Ishikawa (cell line): ENCODE measurements at regions not wholly inside any gene's neighbourhood (a gene's known extent, or its start where the extent isn't known, plus 50 kb on each side); places are given as distances from the start of the nearest gene placed in this dataset.

ENCODE experiments used
- CEBPB ChIP-seq: IDR thresholded peaks from 2 replicates; pipeline ENCODE4 v1.6.1; 2012
- CREB1 ChIP-seq: IDR thresholded peaks from 2 replicates; pipeline ENCODE4 v1.6.1; 2012; ENCODE audit warnings: low read depth
- EGR1 ChIP-seq: IDR thresholded peaks from 2 replicates; pipeline ENCODE4 v1.6.1; 2012
- EP300 ChIP-seq: IDR thresholded peaks from 2 replicates; pipeline ENCODE4 v1.6.1; 2012; ENCODE audit warnings: borderline replicate concordance
- FOXM1 ChIP-seq: IDR thresholded peaks from 2 replicates; pipeline ENCODE4 v1.6.1; 2012; ENCODE audit warnings: low read depth, borderline replicate concordance
- MAX ChIP-seq: IDR thresholded peaks from 2 replicates; pipeline ENCODE4 v1.6.1; 2012
- NFIC ChIP-seq: IDR thresholded peaks from 2 replicates; pipeline ENCODE4 v1.6.1; 2012
- RAD21 ChIP-seq: IDR thresholded peaks from 2 replicates; pipeline ENCODE4 v1.6.1; 2012; ENCODE audit warnings: low read depth
- TAF1 ChIP-seq: IDR thresholded peaks from 2 replicates; pipeline ENCODE4 v1.6.1; 2012; ENCODE audit warnings: low read depth, mild to moderate bottlenecking
- TCF12 ChIP-seq: IDR thresholded peaks from 2 replicates; pipeline ENCODE4 v1.6.1; 2012; ENCODE audit warnings: low read depth
- TEAD4 ChIP-seq: IDR thresholded peaks from 2 replicates; pipeline ENCODE4 v1.6.1; 2012
- USF1 ChIP-seq: IDR thresholded peaks from 2 replicates; pipeline ENCODE4 v1.6.1; 2012
- YY1 ChIP-seq: IDR thresholded peaks from 2 replicates; pipeline ENCODE4 v1.6.1; 2012; ENCODE audit warnings: low read depth
- ZBTB7A ChIP-seq: IDR thresholded peaks from 2 replicates; pipeline ENCODE4 v1.6.1; 2012; ENCODE audit warnings: low read depth
- TF ChIP-seq, protein P1 (sequence below): IDR thresholded peaks from 2 replicates; pipeline ENCODE4 v1.6.1; 2012; ENCODE audit warnings: low read depth, mild to moderate bottlenecking

- no peak for TF ChIP-seq EP300
- no peak for TF ChIP-seq RAD21
- TF ChIP-seq TCF12: no peak
These were observed 269.8 kb upstream of the TMC3 start for GRCh38 chr15:81643771-81644170.

DNA sequence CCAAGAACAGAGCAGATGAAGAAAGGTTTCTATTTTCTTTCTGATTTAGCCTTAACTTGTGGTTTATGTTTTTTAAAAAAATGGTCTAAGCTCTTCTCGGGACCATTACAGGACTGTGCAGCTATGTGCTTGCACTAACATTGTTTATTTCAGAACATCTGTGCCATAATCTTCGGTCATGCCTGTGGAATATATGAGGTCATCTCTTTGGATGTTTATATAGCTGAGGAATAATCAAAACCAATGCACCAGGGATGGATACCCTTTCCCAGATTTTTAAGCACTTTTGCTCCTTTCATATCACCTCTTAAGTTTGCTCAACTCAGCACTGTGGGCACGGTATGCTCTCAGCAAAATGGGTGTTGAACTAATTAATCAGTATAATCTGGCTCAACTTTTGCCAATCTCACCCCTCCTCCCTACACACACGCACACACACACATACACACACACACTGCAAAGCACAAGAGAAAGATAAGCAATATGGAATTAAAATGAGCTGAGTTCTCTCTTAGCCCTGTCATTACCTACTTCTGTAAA is 268.5 kb upstream of the TMC3 start:
- TF ChIP-seq CEBPB: no peak
- TF ChIP-seq TCF12: no peak

DNA sequence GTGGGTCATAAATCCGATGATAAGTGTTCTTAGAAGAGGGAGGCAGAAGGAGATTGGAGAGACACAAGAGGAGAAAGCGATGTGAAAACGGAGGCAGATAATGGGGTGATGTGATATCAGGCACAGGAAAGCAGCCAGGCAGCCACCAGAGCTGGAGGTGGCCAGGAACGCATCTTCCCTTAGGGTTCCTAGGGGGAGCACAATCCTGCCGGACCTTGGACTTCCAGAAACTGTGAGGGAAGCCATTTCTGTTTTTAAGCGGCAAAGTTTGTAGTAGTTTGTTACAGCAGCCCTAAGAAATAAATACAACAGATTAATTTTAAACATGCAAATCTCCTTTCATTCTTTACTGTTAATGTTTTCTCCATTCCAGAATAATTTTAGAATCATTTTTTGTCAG is 259.9 kb upstream of the TMC3 start:
- no peak for TF ChIP-seq TCF12
- no peak for TF ChIP-seq TAF1
- TF ChIP-seq NFIC: no peak
- TF ChIP-seq EP300: no peak
- TF ChIP-seq, protein P1, sequence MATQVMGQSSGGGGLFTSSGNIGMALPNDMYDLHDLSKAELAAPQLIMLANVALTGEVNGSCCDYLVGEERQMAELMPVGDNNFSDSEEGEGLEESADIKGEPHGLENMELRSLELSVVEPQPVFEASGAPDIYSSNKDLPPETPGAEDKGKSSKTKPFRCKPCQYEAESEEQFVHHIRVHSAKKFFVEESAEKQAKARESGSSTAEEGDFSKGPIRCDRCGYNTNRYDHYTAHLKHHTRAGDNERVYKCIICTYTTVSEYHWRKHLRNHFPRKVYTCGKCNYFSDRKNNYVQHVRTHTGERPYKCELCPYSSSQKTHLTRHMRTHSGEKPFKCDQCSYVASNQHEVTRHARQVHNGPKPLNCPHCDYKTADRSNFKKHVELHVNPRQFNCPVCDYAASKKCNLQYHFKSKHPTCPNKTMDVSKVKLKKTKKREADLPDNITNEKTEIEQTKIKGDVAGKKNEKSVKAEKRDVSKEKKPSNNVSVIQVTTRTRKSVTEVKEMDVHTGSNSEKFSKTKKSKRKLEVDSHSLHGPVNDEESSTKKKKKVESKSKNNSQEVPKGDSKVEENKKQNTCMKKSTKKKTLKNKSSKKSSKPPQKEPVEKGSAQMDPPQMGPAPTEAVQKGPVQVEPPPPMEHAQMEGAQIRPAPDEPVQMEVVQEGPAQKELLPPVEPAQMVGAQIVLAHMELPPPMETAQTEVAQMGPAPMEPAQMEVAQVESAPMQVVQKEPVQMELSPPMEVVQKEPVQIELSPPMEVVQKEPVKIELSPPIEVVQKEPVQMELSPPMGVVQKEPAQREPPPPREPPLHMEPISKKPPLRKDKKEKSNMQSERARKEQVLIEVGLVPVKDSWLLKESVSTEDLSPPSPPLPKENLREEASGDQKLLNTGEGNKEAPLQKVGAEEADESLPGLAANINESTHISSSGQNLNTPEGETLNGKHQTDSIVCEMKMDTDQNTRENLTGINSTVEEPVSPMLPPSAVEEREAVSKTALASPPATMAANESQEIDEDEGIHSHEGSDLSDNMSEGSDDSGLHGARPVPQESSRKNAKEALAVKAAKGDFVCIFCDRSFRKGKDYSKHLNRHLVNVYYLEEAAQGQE: no peak
- TF ChIP-seq MAX: no peak
- no peak for TF ChIP-seq ZBTB7A
- no peak for TF ChIP-seq YY1
- no peak for TF ChIP-seq CEBPB
- no peak for TF ChIP-seq RAD21
- TF ChIP-seq USF1: no peak
- no peak for TF ChIP-seq EGR1
- no peak for TF ChIP-seq CREB1
- TF ChIP-seq FOXM1: no peak
- no peak for TF ChIP-seq TEAD4

- TF ChIP-seq RAD21 (no peak), TAF1 (no peak), TEAD4 (no peak), EP300 (no peak), CEBPB (no peak), USF1 (no peak), FOXM1 (no peak), ZBTB7A (no peak), NFIC (no peak), YY1 (no peak), CREB1 (no peak), MAX (no peak), TCF12 (no peak), EGR1 (no peak)
- TF ChIP-seq, protein P1: no peak
These were observed 251.9 kb upstream of the TMC3 start for GRCh38 chr15:81625896-81626295.

- TF ChIP-seq, protein P1: no peak
- TF ChIP-seq ZBTB7A: no peak
- TF ChIP-seq EP300: no peak
- no peak for TF ChIP-seq MAX
- no peak for TF ChIP-seq USF1
- no peak for TF ChIP-seq CREB1
- TF ChIP-seq TCF12: no peak
- TF ChIP-seq TAF1: no peak
- no peak for TF ChIP-seq NFIC
- TF ChIP-seq CEBPB: no peak
- TF ChIP-seq FOXM1: no peak
- TF ChIP-seq TEAD4: no peak
- TF ChIP-seq EGR1: no peak
- TF ChIP-seq RAD21: no peak
- TF ChIP-seq YY1: no peak
These were observed 245.0 kb upstream of the TMC3 start for GRCh38 chr15:81619002-81619401.
